NCI-H524 treated with DMSO at 0.1 percent for 48 hours (cell line): ENCODE measurements at regions not wholly inside any gene's neighbourhood (a gene's known extent, or its start where the extent isn't known, plus 50 kb on each side); places are given as distances from the start of the nearest gene placed in this dataset.

Experiments
- DNase-seq: peaks from one replicate; lab custom pipeline; 2025; lab: John Stamatoyannopoulos, UW

- DNase-seq, result no peak
Observed at GRCh38 chr22:48883211-48883960, 944.3 kb downstream of the BRD1 start.

- DNase-seq, result no peak
Observed at GRCh38 chr22:48882636-48883200, 945.0 kb downstream of the BRD1 start.

DNA sequence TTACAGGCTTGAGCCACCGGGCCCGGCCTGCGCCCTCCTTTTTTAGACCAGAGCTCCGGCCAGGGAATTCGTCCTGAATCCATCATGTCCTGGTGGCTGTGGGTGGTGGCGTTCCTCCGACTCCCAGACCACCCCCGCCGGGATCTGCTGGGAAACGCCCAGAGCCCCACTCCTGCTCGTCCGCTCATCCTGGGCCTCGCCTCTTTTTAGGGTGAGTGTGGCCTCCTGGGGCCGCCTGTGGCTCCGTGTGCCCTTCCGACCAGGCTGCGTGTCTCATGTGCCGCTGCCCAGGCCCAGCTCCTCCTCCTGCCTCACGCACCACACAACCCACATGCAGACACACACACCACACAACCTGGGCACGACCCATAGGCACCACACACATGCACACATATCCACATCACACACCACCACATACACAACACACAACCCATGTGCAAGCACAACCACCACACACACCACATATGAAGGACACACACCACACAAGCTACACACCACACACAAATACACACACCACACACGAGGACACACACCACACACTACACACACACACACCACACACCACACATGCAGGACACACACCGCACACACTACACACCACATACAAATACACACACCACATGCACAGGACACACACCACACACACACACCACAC lies 946.2 kb downstream of the BRD1 start:
- DNase-seq, result no peak

DNA sequence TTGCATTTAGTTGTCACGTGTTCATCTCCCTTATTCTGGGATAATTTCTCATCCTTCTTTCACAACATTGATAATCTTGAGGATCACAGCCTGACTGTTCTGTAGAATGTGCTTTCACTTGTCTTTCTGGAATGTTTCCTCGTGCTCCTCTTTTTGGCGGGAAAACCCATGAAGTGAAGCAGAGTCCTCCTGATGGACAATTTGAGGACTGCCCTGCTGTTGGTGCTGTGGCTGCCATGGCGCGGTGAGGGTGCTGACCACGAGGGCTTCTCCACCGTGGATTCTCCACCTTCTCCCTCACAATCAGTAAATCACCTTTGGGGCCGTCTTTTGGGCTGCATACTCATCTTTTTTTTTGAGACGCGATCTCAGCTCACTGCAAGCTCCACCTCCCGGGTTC lies 946.9 kb downstream of the BRD1 start:
- DNase-seq, result no peak

DNA sequence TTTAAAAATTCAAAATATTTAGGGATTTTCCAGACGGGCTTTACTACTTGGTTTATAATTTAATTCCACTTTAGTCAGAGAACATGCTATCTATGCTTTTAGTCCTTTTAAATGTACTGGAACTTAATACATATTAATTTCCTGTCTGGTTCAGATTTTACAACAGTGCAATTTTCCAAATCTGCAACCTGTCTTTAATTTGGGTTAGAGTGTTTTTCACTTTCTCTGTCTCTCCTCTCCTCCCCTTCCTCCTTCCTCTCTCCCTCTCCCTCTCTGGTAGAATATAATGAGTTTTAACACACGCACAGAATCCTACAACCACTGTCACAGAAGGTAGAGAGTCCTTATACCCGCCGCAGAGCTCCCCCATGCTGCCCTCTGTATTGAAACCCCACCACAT lies 950.7 kb downstream of the BRD1 start:
- DNase-seq, result no peak

GRCh38 chr22:48874956-48875355 lies 952.7 kb downstream of the BRD1 start:
- DNase-seq, result no peak

DNA sequence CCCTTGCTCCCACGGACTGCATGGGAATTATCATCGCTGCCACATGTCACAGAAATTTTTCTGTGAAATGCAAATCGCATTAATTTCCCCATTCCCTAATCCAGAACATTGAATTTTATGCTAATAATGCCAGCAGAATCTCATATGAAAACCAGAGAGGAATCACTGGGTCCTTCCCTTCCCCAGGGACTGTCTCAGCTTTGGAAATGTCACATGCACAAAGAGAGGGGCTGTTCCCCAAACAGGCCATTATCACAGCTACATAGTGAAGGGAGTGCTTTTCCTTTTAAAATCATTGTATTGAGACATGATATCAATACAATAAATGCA lies 954.5 kb downstream of the BRD1 start:
- DNase-seq, result no peak

DNA sequence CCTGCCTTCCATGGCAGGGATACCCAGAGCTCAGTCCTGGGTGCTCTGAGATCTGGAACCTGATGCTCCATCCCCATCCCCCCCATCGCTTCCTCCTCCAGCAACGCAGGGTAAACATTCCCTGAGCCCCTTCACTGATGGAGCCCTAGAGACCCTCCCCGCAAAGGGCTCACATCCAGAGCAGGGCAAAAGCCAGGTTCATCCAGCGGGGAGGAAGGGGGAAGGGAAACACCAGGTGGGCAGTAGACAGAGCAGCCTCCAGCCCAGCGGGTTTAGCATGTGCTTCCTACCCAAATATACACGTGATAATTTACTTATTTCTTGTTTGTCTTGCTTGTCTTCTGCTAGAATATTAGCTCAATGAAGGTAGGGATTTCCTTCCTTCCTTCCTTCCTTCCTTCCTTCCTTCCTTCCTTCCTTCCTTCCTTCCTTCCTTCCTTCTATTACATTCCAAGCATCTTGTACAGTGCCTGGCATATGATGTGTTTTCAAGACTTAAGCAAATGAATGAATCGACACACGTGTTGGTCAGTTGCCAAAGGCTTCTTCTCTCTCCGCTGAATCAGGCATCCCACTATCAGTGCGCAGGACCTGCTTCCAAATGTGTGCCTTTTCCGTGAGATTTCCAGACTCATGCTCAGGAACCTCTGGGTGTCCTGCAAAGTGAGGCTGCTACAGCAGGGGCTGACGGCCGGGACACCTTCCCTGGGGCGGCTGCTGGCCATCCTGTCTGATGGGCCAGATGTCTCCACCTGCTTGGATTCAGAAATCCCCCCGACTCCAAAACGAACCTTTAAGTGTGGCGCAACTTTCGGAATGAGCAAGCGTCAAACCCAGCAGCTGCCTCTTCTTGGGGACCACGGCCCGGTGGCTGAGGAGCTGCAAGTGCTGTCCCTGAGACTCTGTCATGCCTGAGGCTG lies 955.1 kb downstream of the BRD1 start:
- DNase-seq, result no peak

DNA sequence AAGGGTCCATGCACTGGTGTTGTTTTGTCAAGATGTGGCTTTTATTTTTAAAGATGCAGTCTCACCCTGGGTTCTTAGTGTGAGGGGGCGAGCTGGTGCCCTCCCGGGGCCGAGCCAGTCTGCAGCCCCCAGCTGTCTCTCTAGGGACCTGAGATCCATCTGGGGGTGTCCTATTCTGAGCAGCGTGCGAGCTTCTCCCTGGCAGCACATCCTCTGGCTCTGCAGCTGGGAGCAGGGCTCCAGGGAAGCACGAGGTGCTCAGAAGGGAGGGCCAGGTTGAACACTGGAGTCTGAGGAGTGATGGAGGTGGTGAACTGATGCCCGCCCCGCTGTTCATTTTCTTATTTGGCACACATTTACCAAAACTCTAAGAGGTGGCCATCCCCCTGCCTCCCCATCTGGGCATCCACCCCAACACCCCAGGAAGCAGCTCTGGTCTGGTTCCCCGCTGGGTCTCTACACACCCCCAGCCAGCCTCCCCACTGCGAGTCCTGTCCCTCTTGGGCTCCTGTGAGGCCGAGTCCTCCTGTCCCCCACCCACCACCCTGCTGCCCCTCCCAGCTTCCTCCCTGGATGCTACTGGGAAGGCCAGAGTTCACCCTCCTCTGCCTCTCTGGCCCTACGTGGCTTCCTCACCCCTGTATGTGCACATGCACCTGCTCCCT lies 956.4 kb downstream of the BRD1 start:
- no peak for DNase-seq

GRCh38 chr22:48870436-48870835 lies 957.2 kb downstream of the BRD1 start:
- DNase-seq, result no peak

GRCh38 chr22:48869788-48870187 lies 957.9 kb downstream of the BRD1 start:
- no peak for DNase-seq

DNA sequence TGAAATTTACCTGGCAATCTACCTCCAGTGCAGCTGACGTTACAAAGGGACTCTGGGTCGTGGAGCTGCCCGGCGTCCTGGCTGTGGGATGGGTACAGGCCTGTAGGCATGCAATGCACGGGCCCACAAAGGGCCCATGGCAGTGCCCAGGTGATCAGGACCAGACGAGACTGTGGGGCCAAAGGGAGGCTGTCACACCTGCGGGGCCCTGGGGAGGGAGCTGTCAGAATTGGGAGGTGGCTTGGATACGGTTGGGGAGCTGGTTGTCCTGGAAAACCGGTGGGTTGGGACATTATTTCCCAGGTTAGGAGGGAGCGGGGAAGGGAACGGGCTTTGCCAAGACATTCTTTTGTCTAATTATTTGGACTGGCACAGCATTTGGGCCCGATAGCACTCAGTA lies 958.5 kb downstream of the BRD1 start:
- no peak for DNase-seq

DNA sequence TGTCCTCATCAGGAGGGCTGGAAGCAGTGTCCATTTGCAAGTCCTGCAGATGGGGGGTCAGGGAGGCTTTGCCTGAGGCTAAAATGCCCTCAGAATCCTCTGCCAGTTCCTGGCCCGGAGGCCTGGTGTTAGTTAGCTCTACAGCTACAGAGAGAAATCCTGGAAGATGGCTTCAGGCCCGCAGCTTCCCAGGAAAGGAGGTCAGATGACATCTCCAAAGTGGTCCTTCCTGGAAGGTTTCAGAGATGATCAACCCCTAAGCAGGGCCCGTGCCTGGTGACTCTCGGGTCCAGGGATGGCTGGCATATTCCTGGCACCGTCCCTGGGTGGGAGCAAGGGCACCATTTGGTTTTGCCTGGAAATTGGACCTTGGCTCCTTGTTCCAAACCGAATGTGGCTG lies 959.1 kb downstream of the BRD1 start:
- DNase-seq, result no peak

GRCh38 chr22:48867891-48868290 lies 959.8 kb downstream of the BRD1 start:
- DNase-seq, result no peak

DNA sequence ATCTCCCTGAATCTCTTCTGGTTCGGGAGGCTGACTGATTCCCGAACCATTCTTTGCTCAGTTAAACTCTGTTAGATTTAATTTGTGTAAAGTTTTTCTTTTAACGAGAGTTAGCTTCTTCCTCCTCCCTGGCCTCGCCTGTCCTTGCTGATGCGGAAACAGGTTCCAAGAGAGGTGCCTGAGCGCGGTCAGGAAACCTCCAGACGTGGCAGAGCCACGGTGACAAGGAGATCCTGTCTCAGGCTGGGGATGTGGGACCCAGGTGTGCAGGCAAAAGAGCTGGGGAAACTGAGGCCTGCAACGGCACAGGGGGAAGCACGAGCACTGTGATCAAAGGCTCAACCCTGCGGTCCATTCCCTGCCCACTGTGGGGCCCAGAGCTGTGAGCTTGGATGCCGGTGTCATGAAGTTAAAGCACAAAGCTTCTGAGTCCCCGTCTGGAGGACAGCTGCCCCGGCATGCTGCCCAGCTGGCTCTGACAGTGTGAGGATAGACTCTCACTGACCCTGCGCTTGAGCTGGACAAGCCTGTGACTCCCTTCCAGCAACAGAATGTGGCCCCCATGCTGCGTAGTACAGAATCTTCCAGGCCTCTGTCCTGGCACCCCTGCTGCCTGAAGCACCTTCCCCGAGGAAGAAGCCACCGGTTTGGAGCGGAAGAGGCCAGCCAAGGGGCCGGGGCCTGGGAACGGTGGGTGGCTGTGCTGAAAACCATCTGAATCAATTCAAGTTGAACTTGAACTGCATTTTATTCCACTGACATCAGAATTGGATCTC lies 960.6 kb downstream of the BRD1 start:
- DNase-seq, result no peak

DNA sequence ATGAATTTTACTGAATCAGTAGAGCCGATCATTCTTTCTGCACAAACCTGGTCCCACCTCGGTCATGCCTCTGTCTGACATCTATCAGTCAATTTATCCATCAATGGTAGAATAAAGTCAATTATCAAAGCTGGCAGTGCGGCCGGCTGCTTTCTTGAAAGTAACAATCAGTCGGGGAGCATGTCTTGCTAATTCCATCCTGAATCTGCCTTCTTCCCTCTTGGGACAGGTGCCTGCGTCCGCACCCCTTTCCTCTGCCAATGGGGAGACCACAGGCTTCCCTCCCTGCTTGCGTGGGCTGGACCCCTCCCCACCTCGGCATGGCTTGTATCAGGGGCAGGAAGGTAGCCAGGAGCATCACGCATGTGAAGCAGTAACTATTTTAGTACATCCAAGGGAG lies 962.9 kb downstream of the BRD1 start:
- no peak for DNase-seq

GRCh38 chr22:48863965-48864528 lies 963.6 kb downstream of the BRD1 start:
- no peak for DNase-seq

GRCh38 chr22:48860557-48860956 lies 967.1 kb downstream of the BRD1 start:
- no peak for DNase-seq

GRCh38 chr22:48858856-48859255 lies 968.8 kb downstream of the BRD1 start:
- DNase-seq, result no peak

DNA sequence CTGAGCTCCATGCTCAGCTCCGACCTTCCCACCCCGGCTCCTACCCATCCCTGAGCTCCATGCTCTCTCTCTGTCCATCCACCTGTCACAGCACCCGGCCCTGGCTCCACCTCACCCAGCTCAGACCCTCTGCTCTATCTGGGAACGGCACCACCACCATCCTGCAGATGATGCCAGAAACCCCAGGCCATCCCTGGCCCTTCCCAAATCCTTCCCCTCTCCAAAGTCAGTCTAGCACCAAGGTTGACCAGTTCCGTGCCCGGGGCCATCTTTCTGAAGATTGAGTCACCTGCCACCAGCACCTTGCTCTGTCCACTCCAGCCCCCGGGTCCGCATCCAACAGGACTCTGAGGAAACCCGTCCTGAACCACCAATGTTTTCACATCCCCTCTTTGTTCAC lies 969.6 kb downstream of the BRD1 start:
- no peak for DNase-seq
